AG04450 (cell line): ENCODE measurements at regions not wholly inside any gene's neighbourhood (a gene's known extent, or its start where the extent isn't known, plus 50 kb on each side); places are given as distances from the start of the nearest gene placed in this dataset.

ENCODE experiments used
- CTCF ChIA-PET: fragments of 300-600, 350-600 bp; formaldehyde crosslinking; extraction: SDS; loops from one replicate; lab custom pipeline; 2022; ENCODE audit warnings: antibody characterized with exemption, inconsistent platforms; lab: Charles Lee
- POLR2A ChIA-PET: fragments of 350-600 bp; formaldehyde crosslinking; extraction: SDS; loops from one replicate; lab custom pipeline; 2021; ENCODE audit warnings: antibody characterized with exemption, inconsistent platforms; lab: Yijun Ruan, JAX
- DNase-seq: peaks from one replicate; pipeline ENCODE4 v3.0.0-alpha.2; 2011; ENCODE audit warnings: low read depth, low spot score
- H3K27ac ChIP-seq: one replicate; pipeline ENCODE4 v1.5.1; 2012; ENCODE audit warnings: low read depth, low read length, control low read depth
- H3K27me3 ChIP-seq: one replicate; pipeline ENCODE4 v1.6.0; 2012; ENCODE audit warnings: low read length; ENCODE audit not compliant: control insufficient read depth, insufficient read depth
- H3K4me3 ChIP-seq: 2 replicates; pipeline ENCODE4 v1.5.1; 2011; ENCODE audit warnings: mild to moderate bottlenecking, low read depth, low read length, control low read depth
- H3K9me3 ChIP-seq: 2 replicates; pipeline ENCODE4 v1.5.1; 2012; ENCODE audit warnings: low read length; ENCODE audit not compliant: control insufficient read depth, insufficient read depth
- TF ChIP-seq, protein P1 (sequence below): IDR thresholded peaks from 2 replicates; pipeline ENCODE4 v1.5.1; 2011; ENCODE audit warnings: low read depth, low read length, control low read depth, inconsistent platforms

DNA sequence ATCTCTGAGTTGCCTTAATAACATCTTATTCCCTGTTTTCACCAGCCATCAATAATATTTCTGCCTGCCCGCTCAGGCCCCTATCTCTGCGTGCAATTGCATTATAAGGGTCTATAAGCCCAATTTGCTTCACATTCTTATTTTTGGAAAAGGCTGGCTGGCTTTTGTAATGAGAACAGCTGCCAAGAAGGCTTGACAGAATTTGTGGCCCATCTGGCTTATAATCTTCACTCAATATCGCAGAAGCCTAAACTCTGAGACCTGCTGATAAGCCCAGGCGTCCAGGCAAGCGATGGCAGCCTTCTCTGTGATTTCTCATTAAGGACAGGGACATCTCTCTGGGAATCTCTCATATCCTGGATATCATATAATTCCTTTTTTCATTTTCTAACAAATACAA, 1618.6 kb upstream of the CELF4 start:
- TF ChIP-seq, protein P1, sequence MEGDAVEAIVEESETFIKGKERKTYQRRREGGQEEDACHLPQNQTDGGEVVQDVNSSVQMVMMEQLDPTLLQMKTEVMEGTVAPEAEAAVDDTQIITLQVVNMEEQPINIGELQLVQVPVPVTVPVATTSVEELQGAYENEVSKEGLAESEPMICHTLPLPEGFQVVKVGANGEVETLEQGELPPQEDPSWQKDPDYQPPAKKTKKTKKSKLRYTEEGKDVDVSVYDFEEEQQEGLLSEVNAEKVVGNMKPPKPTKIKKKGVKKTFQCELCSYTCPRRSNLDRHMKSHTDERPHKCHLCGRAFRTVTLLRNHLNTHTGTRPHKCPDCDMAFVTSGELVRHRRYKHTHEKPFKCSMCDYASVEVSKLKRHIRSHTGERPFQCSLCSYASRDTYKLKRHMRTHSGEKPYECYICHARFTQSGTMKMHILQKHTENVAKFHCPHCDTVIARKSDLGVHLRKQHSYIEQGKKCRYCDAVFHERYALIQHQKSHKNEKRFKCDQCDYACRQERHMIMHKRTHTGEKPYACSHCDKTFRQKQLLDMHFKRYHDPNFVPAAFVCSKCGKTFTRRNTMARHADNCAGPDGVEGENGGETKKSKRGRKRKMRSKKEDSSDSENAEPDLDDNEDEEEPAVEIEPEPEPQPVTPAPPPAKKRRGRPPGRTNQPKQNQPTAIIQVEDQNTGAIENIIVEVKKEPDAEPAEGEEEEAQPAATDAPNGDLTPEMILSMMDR = no peak
- no peaks in the 10 kb centered on the region for H3K27me3 ChIP-seq
- no peak overlapping the region for H3K27ac ChIP-seq
- CTCF ChIA-PET = no interaction called here
- H3K4me3 ChIP-seq = no peak overlapping the region
- H3K9me3 ChIP-seq = no peaks in the 10 kb centered on the region
- POLR2A ChIA-PET = no interaction called here
- no peak for DNase-seq

DNA sequence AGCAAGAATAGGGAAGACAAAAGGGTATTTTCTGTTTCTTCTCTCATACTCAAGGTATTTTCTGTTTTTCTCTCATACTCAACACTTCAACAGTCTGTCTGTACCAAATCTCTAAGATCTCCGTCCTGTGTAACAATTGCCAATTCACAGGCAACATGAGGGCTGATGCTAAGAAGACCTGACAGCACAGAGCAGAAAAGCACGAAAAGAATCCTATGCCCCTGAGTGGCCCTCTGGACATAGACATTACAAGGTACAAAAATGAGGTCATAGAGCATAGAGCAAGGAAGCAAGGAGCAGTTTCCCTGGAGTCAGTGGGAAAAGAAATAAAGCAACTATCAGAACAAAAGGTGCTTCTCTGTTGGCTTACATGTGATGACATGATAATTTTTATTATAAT, 1612.6 kb upstream of the CELF4 start:
- Histone ChIP-seq H3K27ac (no peak overlapping the region), H3K9me3 (no peaks in the 10 kb centered on the region), H3K27me3 (no peaks in the 10 kb centered on the region), H3K4me3 (no peak overlapping the region)
- CTCF ChIA-PET = no interaction called here
- DNase-seq = no peak
- POLR2A ChIA-PET = no interaction called here
- TF ChIP-seq, protein P1 = no peak

DNA sequence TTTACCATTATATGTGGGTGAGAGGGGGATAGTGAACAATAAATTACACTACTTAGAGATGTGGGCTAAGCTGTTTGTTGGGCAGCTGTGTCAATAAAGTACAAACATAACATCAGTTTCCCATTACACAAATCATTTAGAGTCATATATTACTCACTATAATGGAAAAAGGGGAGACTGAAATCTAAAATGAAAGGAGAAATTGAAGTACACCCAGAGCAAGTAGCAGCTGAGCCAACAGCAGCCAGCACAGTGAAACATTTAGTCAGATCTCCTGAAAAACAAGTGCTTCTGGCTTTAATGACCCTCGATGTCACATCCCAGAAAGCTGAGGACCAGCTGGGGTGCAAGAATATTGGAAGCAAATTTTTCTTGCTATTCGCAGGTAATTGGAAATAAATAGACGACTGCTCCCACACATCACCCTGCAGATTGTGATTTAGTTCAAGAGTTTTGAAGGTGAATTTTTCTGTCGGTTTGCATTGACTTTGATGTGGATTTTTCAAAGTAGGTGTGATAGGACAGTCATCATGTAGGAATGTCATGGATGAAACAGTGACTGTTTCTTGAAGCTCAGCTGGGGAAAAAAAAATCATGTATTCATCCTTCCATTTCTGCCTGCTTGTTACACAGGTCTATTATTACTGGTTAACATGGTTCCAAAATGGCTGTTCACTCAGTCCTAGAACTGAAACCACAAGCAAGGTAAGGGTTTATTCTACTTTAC, 1607.3 kb upstream of the CELF4 start:
- ChIA-PET CTCF (no interaction called here), POLR2A (no interaction called here)
- Histone ChIP-seq H3K27ac (no peak overlapping the region), H3K4me3 (no peak overlapping the region), H3K9me3 (no peaks in the 10 kb centered on the region), H3K27me3 (no peaks in the 10 kb centered on the region)
- DNase-seq = no peak
- TF ChIP-seq, protein P1 = no peak

DNA sequence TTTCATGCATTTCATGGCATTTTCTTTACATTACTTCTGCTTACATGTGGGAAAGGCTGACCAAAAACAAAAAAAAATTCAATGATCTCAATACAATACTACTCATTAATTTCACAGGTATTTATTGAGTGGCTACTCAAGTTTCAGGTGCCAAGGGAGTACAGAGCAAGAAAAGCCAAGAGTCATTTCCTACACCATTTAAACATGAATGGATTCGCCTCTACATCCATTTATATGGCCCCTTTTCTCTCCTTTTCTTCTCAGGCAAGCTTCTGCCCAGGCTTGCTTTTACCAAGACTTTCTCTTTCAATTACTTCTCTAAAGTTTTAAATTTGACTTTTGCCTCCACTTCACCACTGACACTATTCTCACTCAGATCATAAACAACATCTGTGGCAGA, 1603.1 kb upstream of the CELF4 start:
- Histone ChIP-seq H3K4me3 (no peak overlapping the region), H3K27ac (no peak overlapping the region), H3K27me3 (no peaks in the 10 kb centered on the region), H3K9me3 (no peaks in the 10 kb centered on the region)
- no peak for DNase-seq
- ChIA-PET CTCF (no interaction called here), POLR2A (no interaction called here)
- TF ChIP-seq, protein P1 = no peak

DNA sequence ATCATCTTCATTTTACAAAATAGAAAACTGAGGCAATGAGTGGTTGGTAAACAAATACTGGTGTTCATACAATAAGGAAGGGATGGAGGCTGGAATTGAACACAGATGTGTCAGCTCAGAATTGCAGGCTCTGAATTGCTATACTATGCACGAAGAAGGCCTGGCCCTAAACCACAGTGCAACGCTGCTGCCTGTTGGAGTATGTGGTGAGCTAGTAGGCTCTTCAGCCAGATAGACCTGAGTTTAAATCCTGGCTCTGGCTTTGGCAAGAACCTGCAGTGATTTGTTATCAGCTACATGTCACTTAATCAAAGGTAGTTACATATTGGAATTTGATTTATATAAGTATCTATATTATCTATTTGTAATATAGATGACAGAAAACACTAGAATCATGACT, 1602.4 kb upstream of the CELF4 start:
- CTCF ChIA-PET = no interaction called here
- POLR2A ChIA-PET = no interaction called here
- no peak overlapping the region for H3K27ac ChIP-seq

More for the DNA sequence above, 1602.4 kb upstream of the CELF4 start:
- Histone ChIP-seq H3K9me3 (no peaks in the 10 kb centered on the region), H3K4me3 (no peak overlapping the region), H3K27me3 (no peaks in the 10 kb centered on the region)
- TF ChIP-seq, protein P1 = no peak
- DNase-seq = no peak
